HepG2 (cell line): ENCODE measurements at regions not wholly inside any gene's neighbourhood (a gene's known extent, or its start where the extent isn't known, plus 50 kb on each side); places are given as distances from the start of the nearest gene placed in this dataset.

Experiments
- ATAC-seq: fragments of 200-7000 bp; cut with Tn5 transposase; 3 replicates; pipeline ENCODE4 v1.9.1; 2020; ENCODE audit warnings: mild to moderate bottlenecking, moderate library complexity
- BruUV-seq: library from RNA; stranded (reverse); fragments of 400-500 nt; replicated peaks from 2 replicates; lab custom pipeline; 2021; lab: Mats Ljungman, UMichigan
- CTCF ChIA-PET: fragments of 300-600 bp; formaldehyde crosslinking; extraction: SDS; loops from one replicate; lab custom pipeline; 2021; ENCODE audit warnings: low total read pairs, inconsistent platforms, low intra/inter-chr PET ratio; lab: Yijun Ruan, JAX
- POLR2A ChIA-PET: fragments of 350-600 bp; sonication (Branson Sonifier 250); formaldehyde crosslinking; loops from one replicate; lab custom pipeline; 2020; ENCODE audit warnings: antibody characterized with exemption, inconsistent platforms; lab: Yijun Ruan, JAX
- DNase-seq: peaks from one replicate; pipeline ENCODE4 v3.0.0-alpha.2; 2015; ENCODE audit warnings: low spot score
- FAIRE-seq: peaks from 3 replicates; lab custom pipeline; 2011; peaks lifted over from hg19 to GRCh38; lab: Jason Lieb, UNC
- H2AFZ ChIP-seq: one replicate; pipeline ENCODE4 v1.6.1; 2011; ENCODE audit warnings: low read length, inconsistent platforms
- H3K27ac ChIP-seq: fragments of 300-600 bp; 3 replicates; pipeline ENCODE4 v1.8.0; 2011; ENCODE audit warnings: mixed run types, mild to moderate bottlenecking, mixed read lengths, low read length, inconsistent platforms; ENCODE audit not compliant: insufficient read depth; ENCODE audit errors: extremely low read length
- H3K27me3 ChIP-seq, 2 experiments: fragments of 200-600 bp in 1 of 2; 2 replicates in 1 of 2; 3 replicates in 1 of 2; pipeline versions ENCODE4 v1.6.0 to v1.8.0; 2011; ENCODE audit warnings: low read length in 2 of 2, mild to moderate bottlenecking in 2 of 2, moderate library complexity in 2 of 2, inconsistent platforms in 1 of 2; ENCODE audit not compliant: insufficient read depth in 2 of 2, control insufficient read depth in 1 of 2
- H3K36me3 ChIP-seq, 2 experiments: fragments of 200-600 bp in 1 of 2; replicated peaks in 1 of 2; 2 replicates in 1 of 2; 3 replicates in 1 of 2; pipeline versions ENCODE4 v1.5.1 to v1.8.0; 2011; ENCODE audit warnings: low read length in 2 of 2, inconsistent platforms in 1 of 2; ENCODE audit not compliant: insufficient read depth in 2 of 2, control insufficient read depth in 1 of 2
- H3K4me1 ChIP-seq: 2 replicates; pipeline ENCODE4 v1.5.1; 2012; ENCODE audit warnings: low read length, inconsistent platforms; ENCODE audit not compliant: insufficient read depth
- H3K4me2 ChIP-seq: 2 replicates; pipeline ENCODE4 v1.6.0; 2011; ENCODE audit warnings: low read depth, low read length, inconsistent platforms
- H3K4me3 ChIP-seq, 3 experiments: fragments of 200-600 bp in 1 of 3; sonication (generic), shearing (Covaris generic) in 1 of 3; replicated peaks in 1 of 3; 2 replicates each; pipeline ENCODE4 v1.5.1; 2011 to 2016; ENCODE audit warnings: low read length in 3 of 3, inconsistent platforms in 2 of 3, low read depth in 2 of 3, mild to moderate bottlenecking in 2 of 3, control low read depth in 1 of 3, mixed read lengths in 1 of 3; ENCODE audit not compliant: insufficient read depth in 1 of 3
- H3K79me2 ChIP-seq: one replicate; pipeline ENCODE4 v1.6.1; 2011; ENCODE audit warnings: low read length, inconsistent platforms; ENCODE audit not compliant: insufficient read depth
- H3K9ac ChIP-seq: 2 replicates; pipeline ENCODE4 v1.6.0; 2011; ENCODE audit warnings: mild to moderate bottlenecking, low read depth, low read length, inconsistent platforms; ENCODE audit not compliant: insufficient read depth
- H3K9me3 ChIP-seq: 2 replicates; pipeline ENCODE4 v1.5.1; 2012; ENCODE audit warnings: mild to moderate bottlenecking, low read length
- H4K20me1 ChIP-seq: 2 replicates; pipeline ENCODE4 v1.6.0; 2011; ENCODE audit warnings: inconsistent platforms, mild to moderate bottlenecking, low read length, moderate library complexity; ENCODE audit not compliant: insufficient read depth
- WGBS: methylation state at CpG from one replicate; pipeline ENCODE4 v1.1.6; 2017; ENCODE audit warnings: low lambda C conversion rate; 5-methylcytosine and 5-hydroxymethylcytosine counted together
- in situ Hi-C: cut with HindIII; loops from 2 replicates; pipeline ENCODE4 v1.10.0; 2017; ENCODE audit warnings: low pct_unique_long_range_greater_than_20kb; ENCODE audit not compliant: extremely low pct_ligation_motif_present
- intact Hi-C: fragments of 100-400 bp; cut with micrococcal nuclease; formaldehyde crosslinking; loops from one replicate; pipeline ENCODE4 v1.10.0; 2022; ENCODE audit not compliant: unreplicated experiment
- TF ChIP-seq, protein P1 (sequence below), 2 experiments: IDR thresholded peaks; 2 replicates each; pipeline ENCODE4 v1.6.1; 2011 to 2012; ENCODE audit warnings: low read length in 2 of 2, borderline replicate concordance in 1 of 2, low read depth in 1 of 2, mild to moderate bottlenecking in 1 of 2, moderate library complexity in 1 of 2

GRCh38 chr12:131444220-131445164 is 266.4 kb upstream of the SFSWAP start:
- Histone ChIP-seq H3K4me2 (no peak overlapping the region), H4K20me1 (no peaks in the 10 kb centered on the region), H3K9ac (no peak overlapping the region), H3K4me3 (no peak overlapping the region), H3K79me2 (no peaks in the 10 kb centered on the region), H3K36me3 (no peaks in the 10 kb centered on the region), H2AFZ (no peak overlapping the region), H3K4me1 (no peaks in the 10 kb centered on the region), H3K9me3 (no peaks in the 10 kb centered on the region), H3K27me3 (peaks cover 1 to 21% of the 10 kb centered on the region in 2 experiments; a peak in 2 of 5 replicates), H3K27ac (no peak overlapping the region)
- in situ Hi-C loops (no loop called here), intact Hi-C loops (no loop called here)
- ChIA-PET POLR2A (no interaction called here), CTCF (no interaction called here)
- FAIRE-seq (no peak), ATAC-seq (peak; percentile 20; the same call in 2 of the 3 replicates), DNase-seq (no peak)
- WGBS = 38% methylated on average over 2 of the region's 24 CpGs
- TF ChIP-seq, protein P1, sequence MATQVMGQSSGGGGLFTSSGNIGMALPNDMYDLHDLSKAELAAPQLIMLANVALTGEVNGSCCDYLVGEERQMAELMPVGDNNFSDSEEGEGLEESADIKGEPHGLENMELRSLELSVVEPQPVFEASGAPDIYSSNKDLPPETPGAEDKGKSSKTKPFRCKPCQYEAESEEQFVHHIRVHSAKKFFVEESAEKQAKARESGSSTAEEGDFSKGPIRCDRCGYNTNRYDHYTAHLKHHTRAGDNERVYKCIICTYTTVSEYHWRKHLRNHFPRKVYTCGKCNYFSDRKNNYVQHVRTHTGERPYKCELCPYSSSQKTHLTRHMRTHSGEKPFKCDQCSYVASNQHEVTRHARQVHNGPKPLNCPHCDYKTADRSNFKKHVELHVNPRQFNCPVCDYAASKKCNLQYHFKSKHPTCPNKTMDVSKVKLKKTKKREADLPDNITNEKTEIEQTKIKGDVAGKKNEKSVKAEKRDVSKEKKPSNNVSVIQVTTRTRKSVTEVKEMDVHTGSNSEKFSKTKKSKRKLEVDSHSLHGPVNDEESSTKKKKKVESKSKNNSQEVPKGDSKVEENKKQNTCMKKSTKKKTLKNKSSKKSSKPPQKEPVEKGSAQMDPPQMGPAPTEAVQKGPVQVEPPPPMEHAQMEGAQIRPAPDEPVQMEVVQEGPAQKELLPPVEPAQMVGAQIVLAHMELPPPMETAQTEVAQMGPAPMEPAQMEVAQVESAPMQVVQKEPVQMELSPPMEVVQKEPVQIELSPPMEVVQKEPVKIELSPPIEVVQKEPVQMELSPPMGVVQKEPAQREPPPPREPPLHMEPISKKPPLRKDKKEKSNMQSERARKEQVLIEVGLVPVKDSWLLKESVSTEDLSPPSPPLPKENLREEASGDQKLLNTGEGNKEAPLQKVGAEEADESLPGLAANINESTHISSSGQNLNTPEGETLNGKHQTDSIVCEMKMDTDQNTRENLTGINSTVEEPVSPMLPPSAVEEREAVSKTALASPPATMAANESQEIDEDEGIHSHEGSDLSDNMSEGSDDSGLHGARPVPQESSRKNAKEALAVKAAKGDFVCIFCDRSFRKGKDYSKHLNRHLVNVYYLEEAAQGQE (IDR thresholded peaks at IDR 0.05; ENCODE audit: borderline replicate concordance in 1 of 2, low read depth in 1 of 2, low read length in 2 of 2) = no peak
- no TSS peak for BruUV-seq
